ENCODE measurements at regions not wholly inside any gene's neighbourhood (a gene's known extent, or its start where the extent isn't known, plus 50 kb on each side); places are given as distances from the start of the nearest gene placed in this dataset.

DNA sequence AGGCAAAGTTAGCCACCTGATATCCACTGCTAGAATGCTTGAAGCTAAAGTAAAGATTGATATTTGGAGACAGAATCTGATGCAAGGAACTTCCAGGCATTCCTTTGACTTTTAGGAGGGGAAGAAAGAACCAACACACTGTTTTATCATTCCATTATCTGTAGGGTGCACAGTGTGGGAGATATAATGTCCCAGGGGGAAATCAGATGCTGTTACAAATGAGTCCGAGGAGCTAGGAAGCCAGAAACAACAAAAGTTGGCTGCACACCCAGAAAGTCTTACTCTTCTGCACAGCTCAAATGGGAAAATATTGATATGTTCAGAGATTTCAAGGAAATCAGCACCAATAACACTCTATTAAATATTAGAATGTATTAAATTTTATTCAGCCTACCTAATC lies 113.6 kb upstream of the ROBO1 start:
- TF ChIP-seq CTCF (IDR thresholded peaks at IDR 0.05) (no peak), POLR2A (IDR thresholded peaks at IDR 0.05) (no peak)

Measured in testis (tissue), 2 donors.